ELF-1 (cell line): ENCODE measurements at regions not wholly inside any gene's neighbourhood (a gene's known extent, or its start where the extent isn't known, plus 50 kb on each side); places are given as distances from the start of the nearest gene placed in this dataset.
A peak's percentile ranks its signal among the peaks of the same experiment; 100 is the strongest.

ENCODE experiments used
- DNase-seq: peaks from one replicate; pipeline ENCODE4 v3.0.0-alpha.2; 2016; ENCODE audit warnings: low read depth, low spot score

DNA sequence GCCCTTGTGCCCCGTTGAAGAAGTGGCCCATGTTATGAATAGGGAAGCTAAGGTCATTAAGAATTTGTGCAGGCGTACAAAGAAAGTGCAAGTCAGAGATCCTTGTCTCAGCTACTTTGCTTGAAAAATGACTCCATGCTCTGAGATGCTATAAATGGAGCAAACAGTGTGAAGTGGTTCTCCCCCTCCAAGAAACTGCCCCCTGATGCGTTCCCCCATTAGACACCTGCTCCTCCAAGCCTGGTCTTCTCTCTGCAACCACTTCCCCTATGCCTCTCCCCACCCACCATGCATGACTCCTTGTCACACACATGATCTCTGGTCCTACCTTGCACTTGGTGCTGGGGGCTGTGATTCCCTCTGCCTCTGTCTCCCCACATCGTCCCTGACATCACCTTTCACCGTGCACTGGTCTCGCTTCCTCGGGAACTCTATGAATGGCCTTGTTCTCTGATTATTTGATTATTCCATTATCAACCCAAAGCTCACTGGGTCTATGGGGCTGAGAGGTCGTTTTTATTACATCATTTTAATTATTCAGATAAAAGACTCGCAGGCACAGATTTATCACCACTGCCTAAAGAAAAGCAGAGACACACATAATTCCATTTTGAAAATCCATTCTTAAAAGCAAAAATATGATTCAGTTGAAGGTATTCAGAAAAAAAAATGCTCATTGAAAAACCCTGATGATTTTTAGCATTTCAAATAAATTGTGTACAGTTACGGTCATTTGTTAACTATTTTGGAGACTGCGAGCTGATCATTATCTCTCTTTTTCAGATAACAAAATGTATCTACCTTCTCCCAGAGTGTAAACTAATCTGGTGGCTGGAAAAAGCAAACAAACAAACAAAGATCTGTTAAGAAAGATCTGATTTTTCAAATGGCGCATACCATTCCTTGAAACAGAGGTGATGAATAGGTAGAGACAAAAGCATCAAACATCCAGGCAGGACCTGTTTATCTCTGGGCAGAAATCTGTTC, 294.9 kb downstream of the SOX11 start:
- DNase-seq, result no peak

DNA sequence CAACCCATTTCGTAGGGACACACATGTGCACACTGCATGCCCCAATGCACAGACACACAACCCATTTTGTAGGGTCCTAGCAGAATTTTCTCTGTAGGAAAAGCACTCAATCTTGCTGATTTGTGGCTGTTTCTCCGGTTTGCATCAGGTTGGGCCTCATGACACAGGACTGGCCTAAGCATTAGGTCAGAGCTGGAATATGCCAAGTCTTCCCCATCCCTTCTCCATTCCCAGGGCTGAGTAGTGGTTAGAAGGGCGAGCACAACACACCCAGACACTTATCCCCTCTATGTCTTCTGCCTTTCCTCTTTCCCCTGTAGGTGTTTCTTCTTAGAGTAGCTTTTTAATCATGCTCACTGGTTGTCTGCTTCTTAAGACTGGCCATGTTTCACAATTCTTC, 295.9 kb downstream of the SOX11 start:
- DNase-seq, result no peak

DNA sequence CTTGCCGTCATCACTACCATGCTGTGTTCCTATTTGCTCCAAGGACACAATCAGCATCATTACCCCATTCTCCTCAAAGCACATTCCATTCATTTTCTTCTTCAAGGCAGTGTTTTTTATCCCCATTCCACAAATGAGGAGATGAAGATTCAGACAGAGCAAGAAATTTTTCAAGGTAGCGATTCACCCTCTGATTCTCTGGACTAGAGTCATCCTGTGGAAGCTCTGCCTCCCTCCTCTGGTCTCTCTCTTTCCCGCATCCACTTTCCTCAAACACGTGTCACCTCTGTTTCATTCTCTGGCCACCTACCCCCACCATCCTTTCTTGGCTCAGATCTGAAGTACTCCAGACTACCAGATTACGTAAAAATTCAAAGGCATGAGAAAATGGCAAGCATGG, 297.9 kb downstream of the SOX11 start:
- no peak for DNase-seq

DNA sequence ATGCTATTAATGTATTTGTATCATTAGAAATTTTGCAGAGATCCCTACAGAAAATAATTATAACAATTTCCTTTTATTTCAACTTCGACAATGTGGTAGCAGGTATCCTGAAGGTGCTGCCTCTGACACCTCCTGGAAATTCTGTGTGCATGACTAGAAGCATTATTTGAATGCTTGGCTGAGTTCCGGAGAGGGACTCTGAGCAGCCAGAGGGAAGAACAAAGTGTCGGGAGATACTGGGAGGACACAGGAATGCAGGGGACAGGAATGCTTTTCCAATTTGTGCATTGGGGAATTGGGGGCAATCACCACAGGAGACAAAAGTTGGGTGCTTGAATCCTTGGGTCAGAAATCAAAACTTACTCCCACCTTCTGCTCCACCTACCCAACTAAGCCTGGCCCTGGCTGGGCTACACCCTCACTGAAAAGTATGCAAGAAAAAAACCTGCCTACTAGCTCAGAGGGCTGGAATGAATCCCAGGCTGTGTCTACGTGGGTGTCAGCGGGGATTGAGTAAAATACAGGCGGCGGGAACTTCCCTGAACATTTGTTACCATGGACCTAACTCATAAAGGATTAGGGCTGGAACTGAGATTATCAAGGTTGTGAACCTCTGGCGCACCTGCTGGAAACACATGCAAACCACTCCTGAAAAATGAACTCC, 299.3 kb downstream of the SOX11 start:
- peak; percentile 36 for DNase-seq

DNA sequence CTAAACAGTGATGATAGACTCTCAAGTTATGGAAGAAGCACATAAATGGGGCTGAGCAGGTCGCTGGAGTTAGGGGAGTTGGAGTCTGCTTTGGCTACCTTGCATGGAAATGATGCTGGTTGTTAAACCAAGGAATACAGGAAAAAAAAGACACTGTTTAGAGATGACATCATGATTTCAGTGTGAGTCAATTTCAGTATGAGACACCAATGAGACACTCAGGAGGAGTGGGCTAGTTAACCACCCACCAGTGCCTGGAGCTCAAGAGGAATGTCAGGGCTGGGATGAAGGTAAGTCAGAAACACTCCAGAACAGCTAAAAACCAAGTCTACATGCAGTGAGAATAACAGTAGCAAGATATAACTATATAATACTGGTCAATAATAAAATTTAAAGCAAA, 303.6 kb downstream of the SOX11 start:
- DNase-seq, result no peak

DNA sequence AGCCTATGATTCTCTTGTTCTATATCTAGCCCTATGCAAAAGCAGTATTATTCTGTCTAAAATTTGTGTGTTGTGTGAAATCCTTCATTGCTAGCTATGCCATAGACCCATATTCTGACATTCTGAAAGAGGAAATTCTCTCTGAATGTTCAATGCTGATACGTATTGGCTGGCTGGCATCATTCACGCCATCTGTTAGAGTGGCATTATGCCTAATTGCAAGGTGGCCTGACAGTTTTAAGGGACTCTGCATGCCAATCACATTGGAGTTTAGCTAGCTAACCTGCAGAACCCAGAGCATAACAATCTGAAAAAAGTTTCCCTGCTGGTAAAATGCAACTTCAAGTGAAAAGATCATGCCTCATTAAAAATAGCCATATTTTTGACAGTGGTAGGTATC, 316.0 kb downstream of the SOX11 start:
- DNase-seq, result no peak

DNA sequence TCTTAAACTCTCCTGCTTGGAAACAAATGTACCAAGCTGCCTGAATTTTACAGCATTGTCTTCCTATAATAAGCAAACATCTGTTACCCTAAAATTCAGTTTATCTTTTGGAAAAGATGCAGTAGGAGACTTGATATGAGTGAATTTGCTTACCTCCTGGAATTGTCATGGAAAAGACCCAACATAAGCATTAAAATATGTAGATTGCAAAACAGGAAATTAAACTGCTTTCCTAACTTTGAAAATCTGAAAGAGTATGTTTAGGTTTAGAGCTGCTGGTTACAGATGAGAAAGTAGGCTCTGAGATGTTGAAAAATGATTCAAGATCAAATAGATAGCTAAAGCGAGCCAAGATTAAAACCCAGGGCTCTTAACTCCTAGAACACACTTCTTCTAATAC, 316.5 kb downstream of the SOX11 start:
- DNase-seq, result no peak

DNA sequence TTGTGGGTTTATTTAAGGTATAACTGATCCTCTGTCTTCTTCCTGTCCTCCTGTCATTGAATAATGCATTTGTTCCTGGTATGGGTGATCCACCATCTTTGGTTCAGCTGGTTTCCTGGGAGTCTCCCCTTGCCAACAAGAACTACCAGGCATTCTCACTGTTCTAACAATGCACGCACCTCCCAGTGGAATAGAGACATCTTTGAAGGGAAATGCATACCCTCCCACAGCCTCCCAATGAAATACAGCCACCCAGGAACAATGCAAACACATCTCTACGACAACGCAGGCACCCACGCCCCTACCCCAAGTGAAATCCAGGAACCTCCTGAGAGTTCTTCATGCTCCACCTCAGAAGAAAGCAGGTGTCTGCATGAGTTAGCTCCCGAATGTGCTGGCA, 318.0 kb downstream of the SOX11 start:
- DNase-seq, result no peak

DNA sequence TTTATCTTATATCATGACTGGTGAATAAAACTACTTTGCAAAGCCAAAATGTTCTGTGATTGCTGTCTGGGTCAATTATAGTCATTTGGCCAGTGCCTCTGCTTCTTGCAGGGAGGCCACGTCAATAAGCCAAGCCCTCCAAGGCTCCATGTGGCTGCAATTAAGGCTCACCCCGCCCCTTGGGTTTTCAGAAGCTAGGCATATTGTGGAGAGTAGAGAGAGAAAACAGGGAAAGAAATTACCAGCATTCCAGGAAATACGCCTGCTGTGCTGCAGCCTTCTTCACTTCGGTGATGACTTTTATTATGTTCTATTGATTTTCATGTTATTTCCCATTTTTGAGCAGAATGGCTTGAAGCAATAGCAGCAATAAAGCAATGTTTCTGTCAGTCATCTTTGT, 319.7 kb downstream of the SOX11 start:
- DNase-seq, result peak; percentile 30

DNA sequence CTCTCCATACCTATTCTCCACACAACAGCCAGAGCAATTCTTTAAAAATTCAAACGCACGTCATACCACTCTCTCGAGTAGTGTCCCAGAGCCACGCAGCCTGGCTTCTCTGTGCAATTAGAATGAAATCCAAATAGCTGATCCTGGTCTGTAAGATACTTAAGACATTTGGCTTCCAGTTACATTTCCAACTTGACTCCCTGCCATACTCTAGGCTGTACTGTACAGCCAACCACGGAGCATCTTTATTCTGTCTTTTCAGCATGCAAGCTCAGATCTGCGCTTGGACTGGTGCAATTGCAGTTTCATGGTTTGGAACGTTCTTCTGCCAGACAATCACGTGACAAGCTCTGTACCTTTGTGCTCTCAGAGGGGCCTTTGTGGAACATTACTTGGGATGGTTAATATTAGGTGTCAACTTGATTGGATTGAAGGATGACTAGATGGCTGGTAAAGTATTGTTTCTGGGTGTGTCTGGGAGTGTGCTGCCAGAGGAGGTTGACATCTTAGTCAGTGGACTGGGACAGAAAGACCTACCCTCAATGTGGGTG, 325.6 kb downstream of the SOX11 start:
- DNase-seq, result no peak

DNA sequence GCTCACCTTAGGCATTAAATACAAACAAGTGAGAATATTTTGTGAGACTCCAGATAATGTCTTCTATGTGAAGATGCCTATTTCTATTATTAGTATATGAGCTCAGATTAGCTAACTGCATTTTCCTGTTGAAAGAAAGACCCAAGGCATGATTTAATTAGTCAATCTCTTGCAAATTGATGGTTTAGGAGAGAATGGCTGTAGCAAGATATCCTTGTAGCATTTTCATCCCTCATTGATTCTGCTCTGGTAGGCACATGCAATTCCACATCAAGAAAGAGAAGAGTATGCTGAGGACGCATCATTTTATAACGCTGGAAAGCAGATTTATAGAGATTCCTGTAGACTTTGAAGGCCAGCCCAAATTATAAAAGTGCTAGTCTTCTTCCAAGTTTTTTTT, 332.0 kb downstream of the SOX11 start:
- DNase-seq, result no peak

DNA sequence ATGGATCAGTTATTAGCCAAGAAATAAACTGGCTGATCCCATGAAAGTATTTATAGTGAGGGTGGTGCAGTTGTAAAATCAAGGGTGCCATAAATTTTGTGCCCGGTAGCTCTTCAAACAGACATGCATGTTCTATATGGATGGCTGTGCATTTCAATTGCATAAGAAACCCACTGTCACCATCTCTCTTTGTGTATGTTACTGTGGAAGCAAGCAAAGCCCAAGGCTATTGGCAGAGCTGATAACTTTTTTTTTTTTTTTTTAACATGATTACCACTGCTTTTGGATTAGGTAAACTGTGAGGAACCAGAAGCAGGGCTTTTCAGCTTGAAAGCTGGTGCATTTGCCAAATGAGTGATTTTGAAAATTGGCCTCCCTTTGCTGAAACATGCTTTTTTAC, 332.6 kb downstream of the SOX11 start:
- DNase-seq, result no peak

DNA sequence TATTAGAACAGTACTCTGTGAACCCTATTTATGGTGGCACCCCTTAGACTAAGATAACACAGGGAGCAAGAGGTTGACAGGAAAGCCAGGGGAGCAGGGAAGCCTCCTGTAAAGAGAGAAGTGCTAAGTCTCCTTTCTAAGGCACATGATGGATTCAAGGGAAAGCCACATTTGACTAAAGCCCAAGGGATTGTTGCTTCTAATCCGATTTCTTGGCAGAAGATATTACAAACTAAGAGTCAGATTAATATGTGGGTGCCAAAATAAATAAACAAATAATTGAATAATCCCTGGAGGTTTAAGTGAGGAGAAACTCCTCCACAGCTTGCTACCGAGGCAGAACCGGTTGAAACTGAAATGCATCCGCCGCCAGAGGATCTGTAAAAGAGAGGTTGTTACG, 333.2 kb downstream of the SOX11 start:
- DNase-seq, result no peak

DNA sequence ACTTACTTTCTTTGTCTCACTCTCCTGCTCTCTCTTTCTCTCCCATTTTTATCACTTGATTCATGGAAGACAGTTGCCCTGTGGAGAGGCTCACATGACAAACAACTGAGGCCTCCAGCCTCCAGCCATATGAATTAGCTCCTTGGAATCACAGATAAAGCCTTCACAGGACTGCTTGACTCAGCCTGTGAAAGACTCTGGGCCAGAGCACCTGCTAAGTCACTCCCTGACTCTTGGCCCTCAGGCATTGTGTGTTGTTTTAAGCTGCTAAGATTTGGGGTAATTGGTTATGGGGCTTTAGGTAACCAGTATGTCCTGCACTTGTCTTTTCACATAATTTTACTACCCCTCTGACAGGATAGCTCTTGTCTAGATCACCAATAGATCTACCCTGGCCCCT, 334.9 kb downstream of the SOX11 start:
- peak; percentile 74 for DNase-seq

DNA sequence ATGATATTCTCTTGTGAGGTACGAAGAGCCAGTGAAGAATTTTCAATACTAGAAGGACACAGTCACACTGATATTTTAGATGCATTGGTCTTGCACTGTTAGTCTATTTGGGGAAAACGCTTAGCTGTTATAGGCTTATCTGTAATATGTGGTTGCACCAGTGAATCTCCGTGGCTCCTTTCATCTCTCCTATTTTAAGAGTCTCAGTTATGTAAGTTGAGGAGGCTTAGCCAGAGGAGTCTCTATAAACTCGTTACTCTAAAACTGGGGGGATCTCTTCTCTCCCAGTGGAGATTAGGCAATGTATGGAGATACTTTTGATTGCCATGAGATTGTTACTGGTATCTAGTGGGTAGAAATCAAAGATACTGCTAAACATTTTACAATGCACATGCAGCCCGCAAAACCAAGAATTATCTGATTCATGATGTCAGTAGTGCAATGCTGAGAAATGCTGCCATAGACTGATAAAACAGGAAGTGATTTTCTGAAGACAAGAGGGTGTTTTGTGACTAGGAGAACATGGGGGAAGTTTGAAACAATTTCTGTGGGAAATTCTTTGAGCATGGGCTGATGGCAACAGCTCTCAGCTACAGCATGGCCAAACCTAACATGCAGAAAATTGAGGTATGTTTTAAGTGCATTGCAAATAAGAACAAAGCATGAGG, 339.1 kb downstream of the SOX11 start:
- DNase-seq, result no peak

DNA sequence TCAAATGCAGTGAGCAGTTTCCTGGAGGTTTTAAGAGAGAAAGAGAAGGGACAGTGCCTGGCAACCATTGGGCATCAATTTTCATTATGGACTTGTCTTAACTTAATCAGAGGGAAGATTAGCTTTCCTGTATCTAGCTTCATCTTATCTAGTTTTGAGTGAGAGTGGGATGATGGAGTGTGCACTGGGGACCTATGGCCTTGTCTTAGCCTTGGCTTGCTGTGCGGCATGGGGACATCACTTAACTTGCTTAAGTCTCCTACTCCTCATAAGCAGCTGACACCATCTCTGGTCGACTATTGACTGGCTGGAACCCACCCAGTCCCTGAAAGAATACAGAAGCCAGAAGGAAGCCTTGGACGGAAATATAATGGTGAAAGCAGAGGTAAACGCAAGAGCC, 344.0 kb downstream of the SOX11 start:
- no peak for DNase-seq

DNA sequence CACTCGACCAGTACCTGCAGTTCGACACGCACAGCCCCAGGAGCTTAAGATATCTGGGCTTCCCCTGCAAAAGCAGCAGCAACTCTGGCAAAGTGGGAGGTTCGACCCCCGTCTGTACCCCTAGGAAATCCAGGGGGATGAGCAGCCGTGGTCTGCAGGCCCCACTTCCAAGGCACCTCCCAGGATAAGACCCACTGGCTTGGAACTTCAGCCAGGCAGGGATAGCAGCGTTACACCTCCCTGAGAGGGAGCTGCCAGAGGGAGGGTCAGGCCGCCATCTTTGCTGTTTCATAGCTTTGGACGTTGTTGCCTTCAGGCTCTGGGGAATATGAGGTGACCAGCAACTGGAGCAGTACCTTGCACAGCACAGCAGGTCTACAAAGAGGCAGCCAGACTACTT, 351.1 kb downstream of the SOX11 start:
- no peak for DNase-seq

DNA sequence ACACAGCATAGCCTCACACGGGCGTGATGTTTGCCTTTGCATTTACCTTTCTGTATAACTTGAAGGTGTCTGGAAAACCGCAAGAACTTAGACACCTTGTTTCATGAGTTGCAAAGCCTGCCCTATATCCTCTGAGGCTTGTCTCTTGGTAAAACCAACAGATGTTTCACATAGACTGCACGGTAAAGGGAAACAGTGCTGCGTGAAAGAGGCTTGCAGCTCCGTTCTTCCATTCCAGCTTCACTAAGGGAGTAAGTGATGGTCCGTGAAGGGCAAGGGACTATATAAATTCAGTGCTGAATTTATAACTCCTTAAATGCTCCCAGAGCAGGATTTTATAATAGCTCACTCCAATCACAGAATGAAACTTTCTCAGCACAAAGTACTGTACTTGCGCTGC, 360.5 kb downstream of the SOX11 start:
- DNase-seq, result no peak

DNA sequence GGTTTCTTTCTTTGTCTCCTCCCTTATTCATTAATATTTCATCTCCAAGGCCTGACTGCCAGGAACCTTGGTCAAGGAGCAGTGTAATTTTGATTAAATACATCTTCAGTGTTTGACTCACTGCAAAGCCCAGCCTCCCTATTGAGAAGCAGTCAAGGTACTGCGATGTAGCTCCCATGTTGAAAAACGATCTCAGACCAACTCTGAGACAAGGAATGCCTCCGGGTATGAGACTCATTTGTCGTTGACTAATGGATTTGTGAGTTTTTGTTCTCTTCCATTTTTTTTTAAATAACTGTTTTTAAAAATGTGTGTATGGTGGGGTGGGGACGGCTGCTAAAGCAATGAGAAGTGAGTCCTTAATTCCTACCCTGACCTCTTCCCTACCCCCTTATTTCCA, 361.6 kb downstream of the SOX11 start:
- DNase-seq, result no peak

DNA sequence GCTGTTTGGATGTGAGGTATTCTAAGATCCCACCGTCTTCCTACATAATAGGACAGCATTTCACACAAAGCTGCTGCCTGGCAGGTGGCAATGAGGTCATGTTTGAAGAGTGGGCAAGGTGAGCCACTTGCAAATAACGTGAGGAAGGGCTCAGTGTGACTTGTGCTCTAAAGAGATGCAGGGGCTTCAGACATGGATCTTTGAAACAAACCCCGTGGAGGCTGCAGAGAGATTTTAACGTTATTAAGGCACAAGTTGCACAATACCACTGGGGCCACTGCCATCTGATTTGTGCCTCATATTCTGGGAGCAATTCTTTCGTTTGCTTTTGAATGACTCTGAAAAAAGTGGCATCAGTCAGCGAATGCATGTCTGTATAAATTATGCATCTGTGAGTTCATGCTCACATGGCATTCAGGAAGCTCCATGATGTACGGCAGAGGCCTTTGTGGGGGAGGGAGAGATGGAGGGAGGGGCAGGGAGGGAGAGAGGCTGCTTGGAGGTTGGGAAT, 362.0 kb downstream of the SOX11 start:
- DNase-seq, result peak; percentile 39

DNA sequence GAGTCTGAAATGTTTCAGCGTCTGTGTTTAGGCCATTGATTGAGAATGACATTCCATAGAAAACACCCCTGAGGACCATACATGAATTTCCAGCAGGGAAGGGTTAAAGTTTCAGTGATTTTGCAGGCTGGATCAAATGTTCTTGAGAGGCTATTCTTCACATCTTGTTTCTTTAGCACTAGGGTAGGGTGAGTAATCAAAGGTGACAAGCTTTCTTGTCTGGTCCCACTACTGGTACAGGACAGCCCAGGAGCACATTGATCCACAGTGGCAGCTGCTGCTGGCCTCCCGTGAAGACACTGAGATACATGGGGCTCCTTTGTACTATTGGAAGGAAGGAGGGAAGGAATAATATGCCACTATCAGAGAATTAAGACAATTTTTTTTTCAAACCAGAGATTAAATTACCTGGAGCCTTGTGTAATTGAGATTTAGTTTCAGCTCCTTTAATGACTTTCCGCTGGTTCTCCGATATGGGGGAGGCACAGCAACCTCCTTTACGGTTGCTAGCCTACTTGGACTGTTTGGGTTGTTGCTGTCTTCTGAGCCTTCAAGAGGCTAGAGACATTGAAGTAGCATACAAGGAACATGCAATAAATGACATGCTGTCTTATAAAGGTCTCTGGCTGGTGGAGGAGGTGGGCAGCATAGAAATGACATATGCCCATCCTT, 368.9 kb downstream of the SOX11 start:
- no peak for DNase-seq
